IMR-90 (cell line): ENCODE measurements at regions not wholly inside any gene's neighbourhood (a gene's known extent, or its start where the extent isn't known, plus 50 kb on each side); places are given as distances from the start of the nearest gene placed in this dataset.

Source experiments
- ATAC-seq: fragments of 200-7000 bp; cut with Tn5 transposase; 2 replicates; pipeline ENCODE4 v1.9.1; 2020; ENCODE audit warnings: low read depth, mild to moderate bottlenecking, moderate library complexity
- BruUV-seq: library from RNA; stranded (reverse); fragments of 400-500 nt; replicated peaks from 2 replicates; lab custom pipeline; 2021; lab: Mats Ljungman, UMichigan
- CTCF ChIA-PET: fragments of 300-600 bp; formaldehyde crosslinking; extraction: SDS; loops from one replicate; lab custom pipeline; 2021; ENCODE audit warnings: antibody characterized with exemption; lab: Yijun Ruan, JAX
- POLR2A ChIA-PET: fragments of 300-600 bp; sonication (Branson Sonifier 250); formaldehyde crosslinking; loops from one replicate; lab custom pipeline; 2022; ENCODE audit warnings: antibody characterized with exemption; ENCODE audit not compliant: unreplicated experiment; lab: Charles Lee
- DNase-seq: peaks from one replicate; pipeline ENCODE4 v3.0.0; 2013
- H2AFZ ChIP-seq: replicated peaks from 2 replicates; pipeline ENCODE3; 2013; ENCODE audit warnings: low read length, mild to moderate bottlenecking; ENCODE audit not compliant: poor library complexity
- H2AK5ac ChIP-seq: 2 replicates; pipeline ENCODE4 v1.6.1; 2013; ENCODE audit warnings: low read depth, low read length, inconsistent platforms
- H2AK9ac ChIP-seq: replicated peaks from 2 replicates; pipeline ENCODE3; 2013; ENCODE audit warnings: mild to moderate bottlenecking, low read depth, low read length, moderate library complexity; ENCODE audit not compliant: poor library complexity
- H2BK120ac ChIP-seq: 2 replicates; pipeline ENCODE4 v1.6.1; 2013; ENCODE audit warnings: low read depth, low read length, inconsistent platforms
- H2BK15ac ChIP-seq: 3 replicates; pipeline ENCODE4 v1.6.1; 2013; ENCODE audit warnings: low read depth, low read length, inconsistent platforms
- H2BK20ac ChIP-seq: 2 replicates; pipeline ENCODE4 v1.6.1; 2013; ENCODE audit warnings: low read depth, mild to moderate bottlenecking, inconsistent platforms, low read length, moderate library complexity
- H2BK5ac ChIP-seq: 2 replicates; pipeline ENCODE4 v1.6.1; 2013; ENCODE audit warnings: mild to moderate bottlenecking, low read depth, low read length, inconsistent platforms; ENCODE audit not compliant: poor library complexity, severe bottlenecking
- H3K14ac ChIP-seq: replicated peaks from 2 replicates; pipeline ENCODE4 v1.6.1; 2013; ENCODE audit warnings: low read depth, low read length, inconsistent platforms
- H3K18ac ChIP-seq: 2 replicates; pipeline ENCODE4 v1.6.1; 2013; ENCODE audit warnings: low read depth, low read length, control low read depth
- H3K23ac ChIP-seq: 2 replicates; pipeline ENCODE4 v1.6.1; 2013; ENCODE audit warnings: low read depth, low read length, inconsistent platforms
- H3K27ac ChIP-seq: 2 replicates; pipeline ENCODE4 v1.5.1; 2013; ENCODE audit warnings: mild to moderate bottlenecking, control low read depth, low read length; ENCODE audit not compliant: insufficient read depth
- H3K27me3 ChIP-seq: 2 replicates; pipeline ENCODE4 v1.6.1; 2013; ENCODE audit warnings: low read length; ENCODE audit not compliant: control insufficient read depth, insufficient read depth
- H3K36me3 ChIP-seq: 2 replicates; pipeline ENCODE4 v1.6.1; 2013; ENCODE audit warnings: low read length, mixed read lengths; ENCODE audit not compliant: control insufficient read depth, insufficient read depth
- H3K4ac ChIP-seq: 2 replicates; pipeline ENCODE4 v1.6.1; 2013; ENCODE audit warnings: low read depth, low read length, inconsistent platforms
- H3K4me1 ChIP-seq: 2 replicates; pipeline ENCODE4 v1.6.1; 2013; ENCODE audit warnings: low read length, mixed read lengths; ENCODE audit not compliant: control insufficient read depth, insufficient read depth
- H3K4me2 ChIP-seq: 2 replicates; pipeline ENCODE4 v1.6.1; 2013; ENCODE audit warnings: low read depth, mild to moderate bottlenecking, control low read depth, low read length, moderate library complexity
- H3K4me3 ChIP-seq: 2 replicates; pipeline ENCODE4 v1.5.1; 2013; ENCODE audit warnings: low read depth, mild to moderate bottlenecking, control low read depth, low read length, moderate library complexity; ENCODE audit not compliant: insufficient read depth
- H3K56ac ChIP-seq: 2 replicates; pipeline ENCODE4 v1.6.1; 2013; ENCODE audit warnings: low read length, inconsistent platforms; ENCODE audit not compliant: insufficient read depth; ENCODE audit errors: extremely low read depth
- H3K79me1 ChIP-seq, 2 experiments: 2 replicates each; pipeline ENCODE4 v1.6.1; 2013; ENCODE audit warnings: low read length in 2 of 2, inconsistent platforms in 1 of 2, low read depth in 1 of 2
- H3K9ac ChIP-seq: 2 replicates; pipeline ENCODE4 v1.6.1; 2013; ENCODE audit warnings: low read depth, low read length, control low read depth
- H3K9me1 ChIP-seq: 2 replicates; pipeline ENCODE4 v1.6.1; 2013; ENCODE audit warnings: low read length, inconsistent platforms; ENCODE audit not compliant: insufficient read depth
- H3K9me3 ChIP-seq: 2 replicates; pipeline ENCODE4 v1.6.1; 2013; ENCODE audit warnings: low read length; ENCODE audit not compliant: control insufficient read depth, insufficient read depth
- H4K20me1 ChIP-seq: 2 replicates; pipeline ENCODE4 v1.6.1; 2013; ENCODE audit warnings: low read length, inconsistent platforms; ENCODE audit not compliant: insufficient read depth
- H4K5ac ChIP-seq: 2 replicates; pipeline ENCODE4 v1.6.1; 2013; ENCODE audit warnings: mild to moderate bottlenecking, low read depth, low read length, control low read depth
- H4K8ac ChIP-seq, 2 experiments: 2 replicates each; pipeline ENCODE4 v1.6.1; 2013; ENCODE audit warnings: low read depth in 2 of 2, low read length in 2 of 2, control low read depth in 1 of 2, inconsistent platforms in 1 of 2
- H4K91ac ChIP-seq: 2 replicates; pipeline ENCODE4 v1.6.1; 2013; ENCODE audit warnings: low read depth, low read length, inconsistent platforms; ENCODE audit not compliant: insufficient read depth
- BHLHE40 ChIP-seq: fragments of 150-350 bp; IDR thresholded peaks from 2 replicates; pipeline ENCODE4 v1.6.1; 2016; ENCODE audit warnings: mild to moderate bottlenecking, low read depth, low read length
- CEBPB ChIP-seq: IDR thresholded peaks from 2 replicates; pipeline ENCODE4 v1.6.1; 2012; ENCODE audit warnings: low read depth, low read length, improper control_type of control experiment
- CHD1 ChIP-seq: IDR thresholded peaks from 2 replicates; pipeline ENCODE4 v1.6.1; 2012; ENCODE audit warnings: low read depth, low read length, improper control_type of control experiment
- ELK1 ChIP-seq: fragments of 150-350 bp; IDR thresholded peaks from 2 replicates; pipeline ENCODE4 v1.6.1; 2016; ENCODE audit warnings: low read depth, mild to moderate bottlenecking, low read length, moderate library complexity, borderline replicate concordance
- MAFK ChIP-seq: IDR thresholded peaks from 2 replicates; pipeline ENCODE4 v1.6.1; 2012; ENCODE audit warnings: low read depth, low read length, improper control_type of control experiment
- MAZ ChIP-seq: IDR thresholded peaks from 2 replicates; pipeline ENCODE4 v1.6.1; 2012; ENCODE audit warnings: low read depth, mild to moderate bottlenecking, low read length, improper control_type of control experiment, moderate library complexity, borderline replicate concordance
- MXI1 ChIP-seq: IDR thresholded peaks from 2 replicates; pipeline ENCODE4 v1.6.1; 2012; ENCODE audit warnings: low read depth, mild to moderate bottlenecking, low read length, moderate library complexity, borderline replicate concordance
- NFE2L2 ChIP-seq: fragments of 150-350 bp; IDR thresholded peaks from 2 replicates; pipeline ENCODE4 v1.6.1; 2016; ENCODE audit warnings: low read depth, mild to moderate bottlenecking, low read length
- POLR2A ChIP-seq: IDR thresholded peaks from 2 replicates; pipeline ENCODE4 v1.6.1; 2012; ENCODE audit warnings: mild to moderate bottlenecking, low read depth, low read length
- WGBS, 2 experiments: methylation state at CpG; one replicate each; pipeline versions ENCODE4 v1.1.5 to v1.1.7; 2013; ENCODE audit warnings: missing lambda C conversion rate in 2 of 2; ENCODE audit not compliant: insufficient read length in 1 of 2; ENCODE audit errors: extremely low coverage in 2 of 2; 5-methylcytosine and 5-hydroxymethylcytosine counted together
- dilution Hi-C: fragments of 300-500 bp; cut with HindIII; formaldehyde crosslinking; loops from one replicate; pipeline ENCODE4 v1.14.3; 2018; ENCODE audit warnings: low sequenced_read_pairs; ENCODE audit not compliant: unreplicated experiment
- in situ Hi-C: fragments of 300-500 bp; cut with MboI; formaldehyde crosslinking; loops from 3 replicates; pipeline ENCODE4 v1.14.3; 2019; ENCODE audit warnings: low sequenced_read_pairs, inconsistent platforms, mixed read lengths
- intact Hi-C: fragments of 100-400 bp; cut with micrococcal nuclease; formaldehyde crosslinking; loops from 2 replicates; pipeline ENCODE4 v1.10.0; 2022
- TF ChIP-seq, protein P1 (sequence below): fragments of 150-350 bp; IDR thresholded peaks from 2 replicates; pipeline ENCODE4 v1.6.1; 2017; ENCODE audit warnings: mild to moderate bottlenecking, antibody characterized with exemption, low read length, low read depth
- TF ChIP-seq, protein P2 (sequence below): conservative IDR thresholded peaks from 2 replicates; pipeline ENCODE4 v1.5.1; 2012; ENCODE audit warnings: mild to moderate bottlenecking, low read depth, low read length, improper control_type of control experiment

DNA sequence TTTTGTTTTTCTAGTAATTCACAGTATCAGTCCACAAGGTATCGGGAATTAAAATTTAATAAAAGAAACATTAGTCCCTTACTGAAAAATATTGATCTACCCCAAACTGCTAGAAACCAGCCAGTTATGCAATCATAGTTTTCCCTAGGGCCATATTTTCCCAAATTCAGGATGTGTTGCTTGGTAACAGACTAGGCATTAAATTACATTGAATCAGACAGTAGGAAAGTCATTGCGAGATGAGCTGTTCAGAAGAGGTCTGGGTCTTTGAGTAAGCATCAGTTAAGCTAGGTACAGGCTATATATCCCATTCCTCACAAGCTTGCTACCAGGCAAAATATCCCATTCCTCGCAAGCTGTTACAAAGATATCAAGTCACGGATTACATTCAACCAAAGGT lies 123.0 kb upstream of the CCDC150 start:
- Histone ChIP-seq H2BK120ac (no peak overlapping the region), H3K4me1 (no peaks in the 10 kb centered on the region), H4K20me1 (no peaks in the 10 kb centered on the region), H3K79me1 (no peaks in the 10 kb centered on the region; a peak in 1 of 4 replicates), H3K9me1 (no peaks in the 10 kb centered on the region), H3K14ac (no peak overlapping the region), H3K27ac (no peak overlapping the region), H3K9ac (no peak overlapping the region), H2BK5ac (no peak overlapping the region), H4K5ac (no peak overlapping the region), H4K91ac (no peak overlapping the region), H2AK5ac (no peak overlapping the region), H2AK9ac (no peak overlapping the region), H3K4me3 (no peak overlapping the region), H2AFZ (no peak overlapping the region), H3K56ac (no peak overlapping the region), H4K8ac (no peak overlapping the region), H3K4me2 (no peak overlapping the region), H3K27me3 (no peaks in the 10 kb centered on the region), H3K4ac (no peak overlapping the region), H2BK15ac (no peak overlapping the region), H3K9me3 (no peaks in the 10 kb centered on the region), H3K23ac (no peak overlapping the region), H2BK20ac (no peak overlapping the region), H3K36me3 (no peaks in the 10 kb centered on the region), H3K18ac (no peak overlapping the region)
- in situ Hi-C loops (no loop called here), dilution Hi-C loops (no loop called here), intact Hi-C loops (no loop called here)
- BruUV-seq = no TSS peak
- POLR2A ChIA-PET = no interaction called here
- CTCF ChIA-PET = no interaction called here
- ATAC-seq = no peak
- no peak for DNase-seq
- 90% methylated on average over 2 of the region's 4 CpGs; no CpG with 5 or more reads in 1 of the 2 experiments for WGBS, 2 experiments
- no peak for TF ChIP-seq ELK1
- TF ChIP-seq CEBPB = no peak
- TF ChIP-seq BHLHE40 = no peak
- TF ChIP-seq MAFK = no peak
- no peak for TF ChIP-seq NFE2L2
- TF ChIP-seq, protein P1, sequence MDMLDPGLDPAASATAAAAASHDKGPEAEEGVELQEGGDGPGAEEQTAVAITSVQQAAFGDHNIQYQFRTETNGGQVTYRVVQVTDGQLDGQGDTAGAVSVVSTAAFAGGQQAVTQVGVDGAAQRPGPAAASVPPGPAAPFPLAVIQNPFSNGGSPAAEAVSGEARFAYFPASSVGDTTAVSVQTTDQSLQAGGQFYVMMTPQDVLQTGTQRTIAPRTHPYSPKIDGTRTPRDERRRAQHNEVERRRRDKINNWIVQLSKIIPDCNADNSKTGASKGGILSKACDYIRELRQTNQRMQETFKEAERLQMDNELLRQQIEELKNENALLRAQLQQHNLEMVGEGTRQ = no peak
- TF ChIP-seq POLR2A = no peak
- TF ChIP-seq, protein P2, sequence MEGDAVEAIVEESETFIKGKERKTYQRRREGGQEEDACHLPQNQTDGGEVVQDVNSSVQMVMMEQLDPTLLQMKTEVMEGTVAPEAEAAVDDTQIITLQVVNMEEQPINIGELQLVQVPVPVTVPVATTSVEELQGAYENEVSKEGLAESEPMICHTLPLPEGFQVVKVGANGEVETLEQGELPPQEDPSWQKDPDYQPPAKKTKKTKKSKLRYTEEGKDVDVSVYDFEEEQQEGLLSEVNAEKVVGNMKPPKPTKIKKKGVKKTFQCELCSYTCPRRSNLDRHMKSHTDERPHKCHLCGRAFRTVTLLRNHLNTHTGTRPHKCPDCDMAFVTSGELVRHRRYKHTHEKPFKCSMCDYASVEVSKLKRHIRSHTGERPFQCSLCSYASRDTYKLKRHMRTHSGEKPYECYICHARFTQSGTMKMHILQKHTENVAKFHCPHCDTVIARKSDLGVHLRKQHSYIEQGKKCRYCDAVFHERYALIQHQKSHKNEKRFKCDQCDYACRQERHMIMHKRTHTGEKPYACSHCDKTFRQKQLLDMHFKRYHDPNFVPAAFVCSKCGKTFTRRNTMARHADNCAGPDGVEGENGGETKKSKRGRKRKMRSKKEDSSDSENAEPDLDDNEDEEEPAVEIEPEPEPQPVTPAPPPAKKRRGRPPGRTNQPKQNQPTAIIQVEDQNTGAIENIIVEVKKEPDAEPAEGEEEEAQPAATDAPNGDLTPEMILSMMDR = no peak
- no peak for TF ChIP-seq MXI1
- TF ChIP-seq CHD1 = no peak
- no peak for TF ChIP-seq MAZ
